ENCODE measurements at regions not wholly inside any gene's neighbourhood (a gene's known extent, or its start where the extent isn't known, plus 50 kb on each side); places are given as distances from the start of the nearest gene placed in this dataset.

- no peak for DNase-seq (ENCODE audit: low spot score in 2 of 2, unreplicated experiment in 2 of 2)
- Mint-ChIP-seq H3K36me3 (no peaks in the 10 kb centered on the region), H3K9me3 (no peaks in the 10 kb centered on the region), H3K4me3 (no peak overlapping the region), H3K4me1 (peaks cover 40% of the 10 kb centered on the region), H3K27me3 (ENCODE audit: low read depth) (no peaks in the 10 kb centered on the region), H3K27ac (peak overlapping the region; percentile 70)
- TF ChIP-seq CTCF (IDR thresholded peaks at IDR 0.05; ENCODE audit: unreplicated experiment), result no peak
Measured at GRCh38 chr2:150640039-150640438, 152.6 kb upstream of the RND3 start.

GRCh38 chr2:150639383-150639782, 151.9 kb upstream of the RND3 start:
- DNase-seq (ENCODE audit: low spot score in 2 of 2, unreplicated experiment in 2 of 2), result no peak
- Mint-ChIP-seq H3K9me3 (no peaks in the 10 kb centered on the region), H3K27ac (no peak overlapping the region), H3K36me3 (no peaks in the 10 kb centered on the region), H3K27me3 (ENCODE audit: low read depth) (no peaks in the 10 kb centered on the region), H3K4me1 (peaks cover 35% of the 10 kb centered on the region), H3K4me3 (no peak overlapping the region)
- no peak for TF ChIP-seq CTCF (IDR thresholded peaks at IDR 0.05; ENCODE audit: unreplicated experiment)

- Mint-ChIP-seq H3K4me3 (no peak overlapping the region), H3K27ac (no peak overlapping the region), H3K9me3 (peaks cover 8% of the 10 kb centered on the region), H3K36me3 (no peaks in the 10 kb centered on the region), H3K4me1 (no peaks in the 10 kb centered on the region), H3K27me3 (ENCODE audit: low read depth) (no peaks in the 10 kb centered on the region)
- DNase-seq (ENCODE audit: low spot score in 2 of 2, unreplicated experiment in 2 of 2), result no peak
- no peak for TF ChIP-seq CTCF (IDR thresholded peaks at IDR 0.05; ENCODE audit: unreplicated experiment)
Measured at GRCh38 chr2:150631236-150631821, 143.9 kb upstream of the RND3 start.

GRCh38 chr2:150630587-150631235, 143.2 kb upstream of the RND3 start:
- Mint-ChIP-seq H3K27ac (no peak overlapping the region), H3K4me3 (no peak overlapping the region), H3K4me1 (no peaks in the 10 kb centered on the region), H3K9me3 (peaks cover 14% of the 10 kb centered on the region), H3K27me3 (ENCODE audit: low read depth) (no peaks in the 10 kb centered on the region), H3K36me3 (no peaks in the 10 kb centered on the region)
- no peak for TF ChIP-seq CTCF (IDR thresholded peaks at IDR 0.05; ENCODE audit: unreplicated experiment)
- DNase-seq (ENCODE audit: low spot score in 2 of 2, unreplicated experiment in 2 of 2), result no peak

- H3K4me1 Mint-ChIP-seq, result peaks cover 7% of the 10 kb centered on the region
- H3K36me3 Mint-ChIP-seq, result no peaks in the 10 kb centered on the region
- H3K27me3 Mint-ChIP-seq (ENCODE audit: low read depth), result no peaks in the 10 kb centered on the region
- H3K4me3 Mint-ChIP-seq, result no peak overlapping the region
- peaks cover 14% of the 10 kb centered on the region for H3K9me3 Mint-ChIP-seq
- no peak for DNase-seq (ENCODE audit: low spot score in 2 of 2, unreplicated experiment in 2 of 2)
- H3K27ac Mint-ChIP-seq, result no peak overlapping the region
- no peak for TF ChIP-seq CTCF (IDR thresholded peaks at IDR 0.05; ENCODE audit: unreplicated experiment)
Measured at GRCh38 chr2:150627526-150627925, 140.1 kb upstream of the RND3 start.

Measured in mesothelial cell of epicardium (in vitro differentiated cells).